Thymus (tissue), 11 donors: ENCODE measurements at regions not wholly inside any gene's neighbourhood (a gene's known extent, or its start where the extent isn't known, plus 50 kb on each side); places are given as distances from the start of the nearest gene placed in this dataset.

ENCODE experiments used
- DNase-seq, 9 donors: peaks; one replicate each; pipeline ENCODE4 v3.0.0-alpha.2; 2013; ENCODE audit warnings: low spot score in 9 of 9, low read depth in 6 of 9, missing footprints in 1 of 9
- H3K27ac ChIP-seq, 2 donors: one replicate each; pipeline ENCODE4 v1.5.1; 2013; ENCODE audit warnings: control low read depth in 1 of 2, low read depth in 1 of 2, low read length in 1 of 2, mild to moderate bottlenecking in 1 of 2, moderate library complexity in 1 of 2
- H3K27me3 ChIP-seq, 2 donors: one replicate each; pipeline ENCODE4 v1.5.1; 2013; ENCODE audit warnings: low read length in 1 of 2; ENCODE audit not compliant: control insufficient read depth in 2 of 2, insufficient read depth in 1 of 2
- H3K36me3 ChIP-seq, 2 donors: one replicate each; pipeline ENCODE4 v1.5.1; 2013; ENCODE audit warnings: low read length in 1 of 2, mild to moderate bottlenecking in 1 of 2, moderate library complexity in 1 of 2; ENCODE audit not compliant: control insufficient read depth in 2 of 2, insufficient read depth in 2 of 2
- H3K4me1 ChIP-seq, 2 donors: one replicate each; pipeline ENCODE4 v1.5.1; 2013; ENCODE audit warnings: low read length in 2 of 2; ENCODE audit not compliant: control insufficient read depth in 2 of 2, insufficient read depth in 2 of 2
- H3K4me3 ChIP-seq, 2 donors: one replicate each; pipeline ENCODE4 v1.5.1; 2013; ENCODE audit warnings: low read length in 2 of 2, control low read depth in 1 of 2, mild to moderate bottlenecking in 1 of 2
- H3K9me3 ChIP-seq, 2 donors: one replicate each; pipeline ENCODE4 v1.5.1; 2013; ENCODE audit warnings: low read length in 1 of 2, mild to moderate bottlenecking in 1 of 2; ENCODE audit not compliant: control insufficient read depth in 2 of 2, insufficient read depth in 1 of 2
- WGBS: extraction: QIAGEN DNeasy Blood & Tissue Kit; methylation state at CpG from one replicate; pipeline ENCODE4 v1.1.7; 2013; 5-methylcytosine and 5-hydroxymethylcytosine counted together
- donor health status: healthy.

- H3K27ac ChIP-seq: no peak overlapping the region
- no peaks in the 10 kb centered on the region for H3K27me3 ChIP-seq
- no peak for DNase-seq
- 96% methylated on average over 4 of the region's 4 CpGs for WGBS
- no peaks in the 10 kb centered on the region for H3K36me3 ChIP-seq
- no peaks in the 10 kb centered on the region for H3K9me3 ChIP-seq
- H3K4me3 ChIP-seq: no peak overlapping the region
- H3K4me1 ChIP-seq: no peaks in the 10 kb centered on the region
Observed at GRCh38 chr1:222109836-222110235, 367.9 kb upstream of the DUSP10 start.

GRCh38 chr1:222107975-222108374 is 366.1 kb upstream of the DUSP10 start:
- no peak overlapping the region for H3K27ac ChIP-seq
- 93% methylated on average over 4 of the region's 4 CpGs for WGBS

GRCh38 chr1:222107267-222107666 is 365.4 kb upstream of the DUSP10 start:
- H3K9me3 ChIP-seq: no peaks in the 10 kb centered on the region
- no peak overlapping the region for H3K27ac ChIP-seq
- H3K27me3 ChIP-seq: no peaks in the 10 kb centered on the region
- H3K4me1 ChIP-seq: peaks cover 0 to 14% of the 10 kb centered on the region in 2 donors
- H3K36me3 ChIP-seq: no peaks in the 10 kb centered on the region
- no peak for DNase-seq
- 95% methylated on average over 5 of the region's 5 CpGs for WGBS
- H3K4me3 ChIP-seq: no peak overlapping the region

More at GRCh38 chr1:222107975-222108374, 366.1 kb upstream of the DUSP10 start:
- Histone ChIP-seq H3K9me3 (no peaks in the 10 kb centered on the region), H3K4me3 (no peak overlapping the region), H3K27me3 (no peaks in the 10 kb centered on the region), H3K36me3 (no peaks in the 10 kb centered on the region), H3K4me1 (peaks cover 0 to 9% of the 10 kb centered on the region in 2 donors)
- DNase-seq: no peak

- WGBS: 85% methylated on average over 5 of the region's 5 CpGs
Observed at GRCh38 chr1:222106377-222106776, 364.5 kb upstream of the DUSP10 start.

GRCh38 chr1:222105861-222106260 is 364.0 kb upstream of the DUSP10 start:
- DNase-seq: no peak
- 95% methylated on average over 4 of the region's 4 CpGs for WGBS
- no peak overlapping the region for H3K4me3 ChIP-seq
- no peaks in the 10 kb centered on the region for H3K36me3 ChIP-seq
- H3K4me1 ChIP-seq: peaks cover 0 to 23% of the 10 kb centered on the region in 2 donors
- no peaks in the 10 kb centered on the region for H3K27me3 ChIP-seq
- no peaks in the 10 kb centered on the region for H3K9me3 ChIP-seq
- H3K27ac ChIP-seq: no peak overlapping the region

More at GRCh38 chr1:222106377-222106776, 364.5 kb upstream of the DUSP10 start:
- Histone ChIP-seq H3K4me1 (peaks cover 0 to 18% of the 10 kb centered on the region in 2 donors), H3K9me3 (no peaks in the 10 kb centered on the region), H3K4me3 (no peak overlapping the region), H3K36me3 (no peaks in the 10 kb centered on the region), H3K27ac (no peak overlapping the region), H3K27me3 (no peaks in the 10 kb centered on the region)
- DNase-seq: no peak

GRCh38 chr1:222105393-222105737 is 363.5 kb upstream of the DUSP10 start:
- no peaks in the 10 kb centered on the region for H3K36me3 ChIP-seq
- no peaks in the 10 kb centered on the region for H3K27me3 ChIP-seq
- WGBS: 98% methylated on average over 1 of the region's 1 CpG
- H3K4me3 ChIP-seq: no peak overlapping the region
- H3K9me3 ChIP-seq: no peaks in the 10 kb centered on the region
- DNase-seq: no peak
- no peak overlapping the region for H3K27ac ChIP-seq
- peaks cover 0 to 25% of the 10 kb centered on the region in 2 donors for H3K4me1 ChIP-seq

GRCh38 chr1:222104694-222105392 is 363.0 kb upstream of the DUSP10 start:
- DNase-seq: no peak
- WGBS: 88% methylated on average over 6 of the region's 6 CpGs
- Histone ChIP-seq H3K27ac (no peak overlapping the region), H3K36me3 (no peaks in the 10 kb centered on the region), H3K4me1 (peaks cover 0 to 25% of the 10 kb centered on the region in 2 donors), H3K9me3 (no peaks in the 10 kb centered on the region), H3K4me3 (no peak overlapping the region), H3K27me3 (no peaks in the 10 kb centered on the region)

GRCh38 chr1:222104097-222104496 is 362.2 kb upstream of the DUSP10 start:
- 89% methylated on average over 4 of the region's 4 CpGs for WGBS
- Histone ChIP-seq H3K4me3 (no peak overlapping the region), H3K27me3 (no peaks in the 10 kb centered on the region), H3K27ac (no peak overlapping the region), H3K9me3 (no peaks in the 10 kb centered on the region), H3K36me3 (no peaks in the 10 kb centered on the region), H3K4me1 (peaks cover 0 to 25% of the 10 kb centered on the region in 2 donors)
- DNase-seq: no peak

GRCh38 chr1:222099746-222100145 is 357.9 kb upstream of the DUSP10 start:
- Histone ChIP-seq H3K27ac (no peak overlapping the region), H3K4me3 (no peak overlapping the region), H3K27me3 (no peaks in the 10 kb centered on the region), H3K9me3 (no peaks in the 10 kb centered on the region), H3K36me3 (no peaks in the 10 kb centered on the region), H3K4me1 (peaks cover 0 to 25% of the 10 kb centered on the region in 2 donors)
- WGBS: 92% methylated on average over 2 of the region's 2 CpGs
- peak in 1 of 9 donors; percentile 18 for DNase-seq
